A549 (cell line): ENCODE measurements at regions not wholly inside any gene's neighbourhood (a gene's known extent, or its start where the extent isn't known, plus 50 kb on each side); places are given as distances from the start of the nearest gene placed in this dataset.

ENCODE experiments used
- ATAC-seq, 2 experiments: fragments of 200-7000 bp in 1 of 2; fragments of >200 bp in 1 of 2; cut with Nextera tagmentation in 1 of 2; cut with Tn5 transposase in 1 of 2; 3 replicates each; pipeline versions ENCODE4 v1.8.0 to v1.9.1; 2018 to 2020; ENCODE audit warnings: mild to moderate bottlenecking in 1 of 2, moderate library complexity in 1 of 2
- CTCF ChIA-PET: fragments of 300-600 bp; sonication (Branson Sonifier 250); formaldehyde crosslinking; extraction: SDS; loops from one replicate; lab custom pipeline; 2021; ENCODE audit warnings: antibody characterized with exemption, inconsistent platforms; lab: Yijun Ruan, JAX
- POLR2A ChIA-PET: fragments of 350-600 bp; formaldehyde crosslinking; extraction: SDS; loops from one replicate; lab custom pipeline; 2021; ENCODE audit warnings: antibody characterized with exemption, inconsistent platforms; lab: Yijun Ruan, JAX
- DNase-seq, 2 experiments: peaks; one replicate each; pipeline versions ENCODE4 v3.0.0 to v3.0.0-alpha.2; 2011 to 2016; ENCODE audit warnings: low read depth in 1 of 2, low spot score in 1 of 2
- FAIRE-seq: peaks from 2 replicates; lab custom pipeline; 2011; peaks lifted over from hg19 to GRCh38; lab: Jason Lieb, UNC
- H3K27ac ChIP-seq, 2 experiments: fragments of >200 bp; sonication (Bioruptor Twin); formaldehyde crosslinking; 3 replicates each; pipeline ENCODE4 v1.5.1; 2016 to 2017
- H3K4me1 ChIP-seq: fragments of >200 bp; sonication (Bioruptor Twin); formaldehyde crosslinking; 3 replicates; pipeline ENCODE4 v1.6.1; 2016
- H3K4me2 ChIP-seq: fragments of >200 bp; sonication (Bioruptor Twin); formaldehyde crosslinking; 3 replicates; pipeline ENCODE4 v1.6.1; 2016
- H3K4me3 ChIP-seq: fragments of >200 bp; sonication (Bioruptor Twin); formaldehyde crosslinking; 3 replicates; pipeline ENCODE4 v1.5.1; 2016
- H3K9me3 ChIP-seq: fragments of >200 bp; sonication (Bioruptor Twin); formaldehyde crosslinking; 3 replicates; pipeline ENCODE4 v1.6.1; 2016
- BCL3 ChIP-seq: fragments of >200 bp; sonication (Bioruptor Twin); formaldehyde crosslinking; IDR thresholded peaks from 3 replicates; pipeline ENCODE4 v1.6.1; 2016
- BHLHE40 ChIP-seq: IDR thresholded peaks from 2 replicates; pipeline ENCODE4 v1.6.1; 2012; ENCODE audit warnings: low read depth, low read length, inconsistent platforms
- CEBPB ChIP-seq, 2 experiments: fragments of >200 bp in 1 of 2; sonication (Bioruptor Twin) in 1 of 2; formaldehyde crosslinking in 1 of 2; IDR thresholded peaks; 2 replicates each; pipeline ENCODE4 v1.6.1; 2012 to 2016
- CHD4 ChIP-seq: fragments of 200-600 bp; sonication (generic); IDR thresholded peaks from 2 replicates; pipeline ENCODE4 v1.6.1; 2016; ENCODE audit warnings: antibody characterized with exemption, mild to moderate bottlenecking, borderline replicate concordance
- EHMT2 ChIP-seq: fragments of 200-600 bp; sonication (generic); IDR thresholded peaks from 2 replicates; pipeline ENCODE4 v1.6.1; 2016; ENCODE audit warnings: antibody characterized with exemption, low read depth, mild to moderate bottlenecking, moderate library complexity
- EP300 ChIP-seq, 2 experiments: fragments of >200 bp; sonication (Bioruptor Twin); formaldehyde crosslinking; IDR thresholded peaks; 2 replicates in 1 of 2; 3 replicates in 1 of 2; pipeline ENCODE4 v1.6.1; 2016 to 2017
- FOSL2 ChIP-seq, 2 experiments: fragments of 450-650 bp in 1 of 2; fragments of >200 bp in 1 of 2; sonication (Bioruptor Twin) in 1 of 2; formaldehyde crosslinking; IDR thresholded peaks; 2 replicates each; pipeline versions ENCODE4 v1.5.0 to v1.6.1; 2016 to 2020; ENCODE audit warnings: mild to moderate bottlenecking in 1 of 2, moderate library complexity in 1 of 2
- FOXS1 ChIP-seq: fragments of 250-450 bp; sonication (Bioruptor Pico); IDR thresholded peaks from 2 replicates; pipeline ENCODE4 v1.5.0; 2020; ENCODE audit warnings: mild to moderate bottlenecking, moderate library complexity
- HOXB13 ChIP-seq: fragments of 250-450 bp; sonication (Bioruptor Pico); IDR thresholded peaks from 2 replicates; pipeline ENCODE4 v1.5.0; 2020; ENCODE audit warnings: low read depth, mild to moderate bottlenecking, moderate library complexity
- JUNB ChIP-seq: fragments of >200 bp; sonication (Bioruptor Twin); formaldehyde crosslinking; IDR thresholded peaks from 2 replicates; pipeline ENCODE4 v1.6.1; 2016
- MYC ChIP-seq: IDR thresholded peaks from 2 replicates; pipeline ENCODE4 v1.6.1; 2012; ENCODE audit warnings: mild to moderate bottlenecking, inconsistent platforms, low read length, improper control_type of control experiment, borderline replicate concordance
- POLR2AphosphoS2 ChIP-seq: conservative IDR thresholded peaks from 2 replicates; pipeline ENCODE4 v1.6.1; 2012; ENCODE audit warnings: low read length, improper control_type of control experiment, inconsistent platforms
- RAD21 ChIP-seq, 2 experiments: fragments of >200 bp in 1 of 2; sonication (Bioruptor Twin) in 1 of 2; formaldehyde crosslinking in 1 of 2; IDR thresholded peaks in 1 of 2; conservative IDR thresholded peaks in 1 of 2; 2 replicates in 1 of 2; 3 replicates in 1 of 2; pipeline ENCODE4 v1.6.1; 2012 to 2018; ENCODE audit warnings: inconsistent platforms in 1 of 2
- RCOR1 ChIP-seq: fragments of 150-350 bp; IDR thresholded peaks from 2 replicates; pipeline ENCODE4 v1.6.1; 2014; ENCODE audit warnings: antibody characterized with exemption, low read length, low read depth
- RNF2 ChIP-seq: fragments of 200-600 bp; sonication (generic); IDR thresholded peaks from 2 replicates; pipeline ENCODE4 v1.6.1; 2016; ENCODE audit warnings: low read depth, mild to moderate bottlenecking, antibody characterized with exemption, moderate library complexity, borderline replicate concordance
- SREBF2 ChIP-seq: fragments of 450-650 bp; IDR thresholded peaks from 2 replicates; pipeline ENCODE4 v1.6.1; 2014; ENCODE audit warnings: mild to moderate bottlenecking, moderate library complexity
- TFCP2L1 ChIP-seq: fragments of 250-450 bp; sonication (Bioruptor Pico); IDR thresholded peaks from 2 replicates; pipeline ENCODE4 v1.5.0; 2021; ENCODE audit warnings: mild to moderate bottlenecking
- TP53 ChIP-seq: fragments of 250-450 bp; sonication (Bioruptor Pico); IDR thresholded peaks from 2 replicates; pipeline ENCODE4 v1.5.0; 2021; ENCODE audit warnings: mild to moderate bottlenecking, moderate library complexity
- WGBS: methylation state at CpG from one replicate; pipeline ENCODE4 v1.1.6; 2017; ENCODE audit errors: missing lambda C conversion rate; 5-methylcytosine and 5-hydroxymethylcytosine counted together
- TF ChIP-seq, protein P1 (sequence below): IDR thresholded peaks from 2 replicates; pipeline ENCODE4 v1.6.1; 2012
- TF ChIP-seq, protein P2 (sequence below): fragments of >200 bp; sonication (Bioruptor Twin); formaldehyde crosslinking; IDR thresholded peaks from 3 replicates; pipeline ENCODE4 v1.5.1; 2016

DNA sequence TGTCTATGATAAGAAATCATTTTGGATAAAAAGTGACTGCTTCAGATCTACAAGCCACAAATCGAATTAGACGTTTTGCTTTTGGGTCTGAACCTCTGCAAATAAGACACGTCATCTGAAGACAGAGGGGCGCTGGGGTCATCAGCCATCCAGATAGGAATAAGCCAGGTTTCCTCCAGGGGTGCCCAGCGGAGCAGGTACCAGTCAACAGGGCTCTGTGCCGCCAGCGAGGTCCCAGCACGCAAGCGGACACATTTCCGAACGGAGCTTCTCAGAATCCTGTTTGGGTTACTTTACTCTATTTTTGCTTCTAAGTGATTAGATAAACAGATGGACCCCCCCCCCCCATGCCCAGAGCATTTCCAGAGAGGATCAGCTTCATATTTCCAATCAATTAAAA, 873.8 kb downstream of the BRD1 start:
- Histone ChIP-seq H3K4me3 (no peak overlapping the region), H3K27ac (no peak overlapping the region), H3K4me2 (no peak overlapping the region), H3K4me1 (no peaks in the 10 kb centered on the region), H3K9me3 (no peaks in the 10 kb centered on the region)
- ChIA-PET POLR2A (no interaction called here), CTCF (no interaction called here)
- no peak for DNase-seq
- FAIRE-seq: no peak
- TF ChIP-seq POLR2AphosphoS2 (no peak), CHD4 (no peak), EHMT2 (no peak), SREBF2 (no peak)
- ATAC-seq: no peak
- WGBS: 46% methylated on average over 11 of the region's 11 CpGs

DNA sequence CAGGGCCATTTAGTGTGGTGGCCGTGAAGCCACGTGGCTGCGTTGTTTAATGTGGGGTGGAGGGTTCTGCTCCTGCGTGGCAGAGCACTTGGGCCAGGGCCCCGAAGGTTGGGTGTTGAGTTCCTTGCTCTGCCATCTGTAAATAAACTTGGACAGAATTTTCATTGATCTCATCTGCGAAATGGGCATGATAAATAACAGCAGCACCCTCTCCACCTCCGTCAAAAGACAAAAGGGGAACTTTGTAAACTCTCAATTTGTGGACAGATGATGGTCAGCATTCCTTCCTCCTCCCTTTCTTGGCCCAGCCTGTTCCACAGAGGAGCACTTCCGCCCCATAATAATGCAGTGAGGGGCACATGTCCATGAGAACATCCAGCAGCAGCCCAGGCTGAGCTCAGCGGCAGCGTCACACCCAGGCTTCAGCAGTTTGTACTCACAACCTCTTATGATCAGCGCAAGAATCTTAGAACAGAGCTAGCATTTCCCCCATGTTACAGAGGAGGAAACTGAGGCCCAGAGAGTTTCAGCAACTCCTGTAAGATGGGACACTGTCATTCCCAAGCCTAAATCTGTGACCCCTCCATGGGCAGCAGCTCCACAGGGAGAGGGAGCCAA, 874.5 kb downstream of the BRD1 start:
- POLR2A ChIA-PET: no interaction called here
- CTCF ChIA-PET: interaction anchor here (1.7 kb wide), 1 partner anchor 10 kb away, joined by 12 read pairs; no protein-coding TSS in a partner anchor
- no peak overlapping the region for H3K27ac ChIP-seq
- DNase-seq: no peak
- H3K4me3 ChIP-seq: no peak overlapping the region
- H3K9me3 ChIP-seq: no peaks in the 10 kb centered on the region
- no peak for ATAC-seq
- H3K4me1 ChIP-seq: no peaks in the 10 kb centered on the region
- TF ChIP-seq, protein P1, sequence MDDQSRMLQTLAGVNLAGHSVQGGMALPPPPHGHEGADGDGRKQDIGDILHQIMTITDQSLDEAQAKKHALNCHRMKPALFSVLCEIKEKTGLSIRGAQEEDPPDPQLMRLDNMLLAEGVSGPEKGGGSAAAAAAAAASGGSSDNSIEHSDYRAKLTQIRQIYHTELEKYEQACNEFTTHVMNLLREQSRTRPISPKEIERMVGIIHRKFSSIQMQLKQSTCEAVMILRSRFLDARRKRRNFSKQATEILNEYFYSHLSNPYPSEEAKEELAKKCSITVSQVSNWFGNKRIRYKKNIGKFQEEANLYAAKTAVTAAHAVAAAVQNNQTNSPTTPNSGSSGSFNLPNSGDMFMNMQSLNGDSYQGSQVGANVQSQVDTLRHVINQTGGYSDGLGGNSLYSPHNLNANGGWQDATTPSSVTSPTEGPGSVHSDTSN: no peak
- TF ChIP-seq FOSL2 (IDR thresholded peaks at IDR 0.05) (no peak), FOSL2 (CRISPR knock-in tag; IDR thresholded peaks at IDR 0.05) (no peak), FOXS1 (no peak), JUNB (no peak), SREBF2 (no peak), EP300 (IDR thresholded peaks at IDR 0.05) (no peak), MYC (no peak), RAD21 (conservative IDR thresholded peaks at IDR 0.05 in 1 of 2, IDR thresholded peaks at IDR 0.05 in 1 of 2) (no peak), RNF2 (no peak), HOXB13 (CRISPR knock-in tag) (no peak), TP53 (no peak), TFCP2L1 (CRISPR knock-in tag) (no peak), CEBPB (IDR thresholded peaks at IDR 0.05) (no peak), BCL3 (no peak), BHLHE40 (no peak), RCOR1 (no peak), POLR2AphosphoS2 (no peak)
- TF ChIP-seq, protein P2, sequence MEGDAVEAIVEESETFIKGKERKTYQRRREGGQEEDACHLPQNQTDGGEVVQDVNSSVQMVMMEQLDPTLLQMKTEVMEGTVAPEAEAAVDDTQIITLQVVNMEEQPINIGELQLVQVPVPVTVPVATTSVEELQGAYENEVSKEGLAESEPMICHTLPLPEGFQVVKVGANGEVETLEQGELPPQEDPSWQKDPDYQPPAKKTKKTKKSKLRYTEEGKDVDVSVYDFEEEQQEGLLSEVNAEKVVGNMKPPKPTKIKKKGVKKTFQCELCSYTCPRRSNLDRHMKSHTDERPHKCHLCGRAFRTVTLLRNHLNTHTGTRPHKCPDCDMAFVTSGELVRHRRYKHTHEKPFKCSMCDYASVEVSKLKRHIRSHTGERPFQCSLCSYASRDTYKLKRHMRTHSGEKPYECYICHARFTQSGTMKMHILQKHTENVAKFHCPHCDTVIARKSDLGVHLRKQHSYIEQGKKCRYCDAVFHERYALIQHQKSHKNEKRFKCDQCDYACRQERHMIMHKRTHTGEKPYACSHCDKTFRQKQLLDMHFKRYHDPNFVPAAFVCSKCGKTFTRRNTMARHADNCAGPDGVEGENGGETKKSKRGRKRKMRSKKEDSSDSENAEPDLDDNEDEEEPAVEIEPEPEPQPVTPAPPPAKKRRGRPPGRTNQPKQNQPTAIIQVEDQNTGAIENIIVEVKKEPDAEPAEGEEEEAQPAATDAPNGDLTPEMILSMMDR: no peak
- no peak overlapping the region for H3K4me2 ChIP-seq
- WGBS: 66% methylated on average over 6 of the region's 11 CpGs
- FAIRE-seq: no peak
